NCI-H345 (cell line): ENCODE measurements at regions not wholly inside any gene's neighbourhood (a gene's known extent, or its start where the extent isn't known, plus 50 kb on each side); places are given as distances from the start of the nearest gene placed in this dataset.

Experiments
- DNase-seq: peaks from one replicate; lab custom pipeline; 2025; lab: John Stamatoyannopoulos, UW

DNA sequence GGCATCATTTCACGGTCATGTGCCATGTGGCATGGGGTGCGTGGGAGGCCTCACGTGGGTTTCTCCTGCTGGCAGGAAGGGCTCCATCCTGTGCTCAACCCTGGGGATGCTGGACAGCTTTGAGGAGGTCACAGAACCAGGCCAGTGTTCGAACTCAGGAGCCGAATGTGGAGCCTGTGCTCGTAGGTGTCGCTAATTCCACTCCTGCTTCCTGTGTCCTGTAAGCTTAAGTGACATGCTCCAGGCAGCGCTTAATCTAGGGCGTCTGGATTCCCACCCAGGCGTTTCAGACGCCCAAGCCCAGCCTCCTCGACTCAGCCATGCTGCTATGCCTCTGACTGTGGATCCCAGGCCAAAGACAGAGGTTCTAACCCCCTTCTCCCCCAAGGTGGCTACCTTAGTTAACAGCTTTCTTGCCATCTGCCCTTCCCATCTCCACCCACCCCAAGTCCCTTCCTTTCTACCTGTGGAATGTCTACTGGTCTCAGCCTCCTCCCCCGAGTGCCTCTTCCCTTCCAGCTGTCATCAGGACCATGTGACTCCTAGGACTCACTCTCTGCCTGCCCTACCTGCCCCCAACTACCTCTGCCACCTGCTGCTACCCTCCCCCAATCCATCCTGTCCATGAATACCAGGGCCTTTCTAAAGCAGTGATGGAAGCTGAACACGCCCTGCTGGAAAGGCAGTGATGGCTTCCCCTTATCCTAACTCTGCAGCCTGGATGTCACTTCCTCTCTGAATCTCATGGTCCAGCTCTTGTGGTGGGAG is 255.1 kb downstream of the CDH26 start:
- no peak for DNase-seq

DNA sequence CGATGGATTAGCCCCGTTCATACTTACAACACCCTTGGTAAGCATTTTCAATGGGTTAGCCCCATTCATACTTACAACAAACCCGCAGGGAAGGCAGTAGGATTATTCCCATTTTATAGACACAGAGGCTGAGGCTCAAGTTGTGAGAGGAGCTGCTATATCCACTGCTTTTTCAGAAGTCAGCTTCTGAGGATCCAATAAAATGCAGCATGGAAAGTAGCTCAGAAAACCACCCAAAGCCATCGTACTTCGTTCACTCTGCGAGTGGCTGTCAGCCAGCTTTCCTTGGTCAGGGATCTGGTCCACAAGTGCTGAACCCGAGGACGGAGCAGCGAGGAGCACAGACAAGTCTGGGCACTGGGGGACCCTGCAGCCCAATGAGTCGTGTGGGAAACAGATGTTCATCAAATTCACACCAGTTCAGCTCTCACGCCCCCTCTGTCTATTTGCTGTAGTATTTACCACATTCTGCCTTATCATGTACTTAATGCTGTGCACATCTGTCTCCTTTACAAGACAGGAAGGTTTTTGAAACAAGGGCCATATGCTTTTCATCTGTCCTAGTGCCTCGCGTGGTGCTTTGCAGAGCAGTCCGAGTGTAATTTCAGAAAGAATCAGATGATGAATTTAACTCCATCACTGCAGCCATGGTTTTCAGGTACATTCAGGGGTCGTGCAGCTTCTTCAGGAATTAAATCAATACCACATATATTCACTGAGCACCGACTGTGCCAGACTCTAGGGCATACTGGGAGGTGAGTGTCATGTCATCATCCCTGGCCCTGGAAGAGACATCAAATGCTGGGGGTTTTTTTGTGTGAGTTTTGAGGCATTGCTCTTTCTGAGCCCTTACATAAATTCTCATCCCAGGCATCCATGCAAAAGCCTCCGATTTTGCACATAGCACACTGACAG is 256.9 kb downstream of the CDH26 start:
- DNase-seq = no peak

DNA sequence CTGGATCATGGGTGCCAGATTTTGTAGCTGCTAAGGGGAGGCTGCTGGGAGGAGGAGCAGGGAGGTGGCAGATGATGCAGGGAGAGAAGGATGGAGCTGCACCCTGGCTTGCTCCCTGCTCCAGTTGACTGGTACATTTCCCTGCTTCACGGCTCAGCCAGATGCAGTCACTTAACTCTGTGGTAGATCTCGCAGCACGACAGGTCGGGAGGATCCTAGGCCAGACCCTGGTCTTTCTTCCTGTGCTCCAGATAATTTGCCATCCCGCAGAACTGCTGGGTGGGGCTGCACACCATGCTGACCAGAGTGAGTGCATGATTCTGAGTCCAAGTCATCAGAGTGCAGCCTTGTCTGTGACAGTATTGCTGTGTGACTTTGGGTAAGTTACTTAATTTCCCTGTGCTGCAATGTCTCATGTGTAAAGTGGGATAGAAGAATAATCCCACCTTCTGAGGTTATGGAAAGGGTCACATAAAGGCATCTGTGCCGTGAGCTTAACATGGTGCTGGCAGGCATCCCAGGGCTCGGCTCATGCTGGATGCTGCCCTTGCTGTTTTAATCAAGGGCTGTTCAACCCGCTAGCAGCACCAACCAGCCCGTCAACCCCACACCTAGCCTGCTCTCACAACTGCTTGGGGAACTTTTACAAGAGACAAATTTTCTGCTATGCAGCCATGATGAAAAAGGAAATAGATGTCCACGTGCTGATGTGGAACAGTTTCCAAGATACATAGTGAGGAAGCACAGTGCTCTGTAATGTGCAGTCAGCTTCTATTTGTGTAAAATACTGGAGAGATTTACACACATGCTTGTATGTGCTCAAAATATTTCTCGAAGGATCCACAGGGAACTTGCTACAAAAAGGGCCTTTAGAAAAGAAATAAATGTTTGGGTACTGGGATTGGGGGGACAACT is 257.9 kb downstream of the CDH26 start:
- no peak for DNase-seq

DNA sequence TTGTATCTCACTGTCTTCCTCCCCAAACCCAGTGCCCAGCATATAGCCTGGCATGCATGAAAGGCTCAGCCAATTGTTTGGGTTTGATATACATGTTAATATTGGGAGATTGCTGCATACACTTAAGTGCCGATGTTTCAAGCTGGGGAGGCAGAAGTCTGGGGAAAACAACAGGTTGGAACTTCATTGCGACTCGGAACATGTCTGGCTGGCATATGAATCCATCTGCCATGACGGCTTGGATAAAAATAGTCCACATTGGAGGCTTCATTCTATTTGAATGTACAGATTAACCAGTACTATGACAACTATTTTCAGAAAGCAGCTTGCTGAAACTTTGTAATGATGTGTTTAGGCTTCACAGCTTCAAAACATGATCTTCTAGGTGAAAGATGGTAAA is 261.0 kb downstream of the CDH26 start:
- no peak for DNase-seq

DNA sequence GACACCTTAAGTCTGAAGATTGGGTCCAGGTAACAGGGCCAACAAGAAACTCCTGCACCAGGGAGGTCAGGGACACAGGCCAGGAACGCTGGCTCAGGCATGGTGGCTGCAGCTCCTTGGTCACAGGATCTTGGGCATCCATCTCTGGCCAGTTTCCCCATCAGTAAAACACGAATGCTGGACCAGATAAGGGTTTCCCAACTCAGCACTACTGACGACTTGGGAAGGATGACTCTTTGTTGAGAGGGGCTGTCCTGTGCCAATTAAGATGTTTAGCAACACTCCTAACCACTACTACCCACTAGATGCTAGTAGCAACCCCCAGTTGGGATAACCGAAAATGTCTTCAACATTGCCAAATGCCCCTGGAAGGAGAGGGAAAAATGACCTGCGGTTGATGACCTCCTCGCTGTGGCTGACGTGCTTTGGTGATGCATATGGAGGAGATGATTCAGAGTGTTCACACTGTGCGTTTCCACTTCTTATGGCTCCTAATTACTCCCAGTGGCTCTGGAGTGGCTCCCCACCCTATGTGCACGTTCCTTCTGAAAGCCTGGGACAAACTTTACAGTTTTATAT is 261.9 kb downstream of the CDH26 start:
- DNase-seq = no peak

DNA sequence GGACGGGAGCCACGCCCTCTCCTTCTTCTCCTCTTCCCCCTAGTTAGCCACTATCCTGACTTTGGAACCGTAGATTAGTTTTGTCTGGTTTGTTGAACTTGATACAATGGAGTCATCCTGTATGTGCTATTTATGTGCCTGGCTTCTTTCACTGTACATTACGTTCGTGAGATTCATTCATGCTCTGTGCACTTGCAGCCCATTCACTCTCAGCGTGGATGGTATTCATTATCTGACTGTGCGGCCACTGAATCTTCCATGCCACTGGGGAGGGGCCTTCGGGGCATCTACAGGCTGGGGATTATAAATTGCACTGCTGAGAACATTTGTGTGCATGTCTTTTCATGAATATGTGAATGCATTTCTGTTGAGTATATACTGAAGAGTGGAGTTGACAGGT is 262.5 kb downstream of the CDH26 start:
- no peak for DNase-seq

DNA sequence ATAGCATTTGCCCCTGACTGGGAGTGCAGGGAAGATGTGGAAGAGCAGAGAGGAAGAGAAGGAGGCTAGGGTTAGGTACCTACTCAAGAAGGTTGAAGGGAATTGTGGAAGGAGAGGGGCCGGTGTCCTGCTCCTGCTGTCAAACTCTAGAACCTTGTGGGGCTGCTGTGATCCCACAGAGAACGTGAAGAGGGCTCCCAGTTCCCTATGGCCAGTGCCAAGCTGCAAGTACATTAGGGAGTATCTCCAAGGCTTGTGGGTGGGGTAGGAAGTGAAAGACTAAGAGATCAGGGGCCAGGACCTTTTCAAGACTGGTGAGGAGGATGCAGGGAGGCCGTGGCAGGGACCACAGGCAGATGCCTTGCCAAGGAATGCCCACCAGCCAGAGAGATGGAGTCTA is 263.4 kb downstream of the CDH26 start:
- no peak for DNase-seq

DNA sequence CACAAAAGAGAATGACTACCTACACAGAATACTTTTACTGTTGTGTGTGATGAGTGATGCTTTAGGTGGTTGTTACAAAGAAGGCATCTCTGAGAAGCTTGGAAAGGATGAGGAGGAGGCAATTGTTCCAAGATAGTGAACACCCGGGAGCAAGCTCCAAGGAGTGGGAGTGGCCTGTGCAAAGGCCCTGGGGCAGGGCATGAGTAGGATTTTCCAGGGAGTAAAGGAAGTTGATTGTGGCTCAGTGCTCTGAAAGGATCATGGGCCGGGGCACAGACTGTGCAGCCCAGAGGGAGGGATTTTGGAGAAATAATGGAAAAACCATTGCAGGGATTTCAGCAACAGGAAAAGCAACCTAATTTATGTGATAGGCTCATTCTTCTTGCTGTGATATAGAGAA is 264.3 kb downstream of the CDH26 start:
- DNase-seq = no peak

DNA sequence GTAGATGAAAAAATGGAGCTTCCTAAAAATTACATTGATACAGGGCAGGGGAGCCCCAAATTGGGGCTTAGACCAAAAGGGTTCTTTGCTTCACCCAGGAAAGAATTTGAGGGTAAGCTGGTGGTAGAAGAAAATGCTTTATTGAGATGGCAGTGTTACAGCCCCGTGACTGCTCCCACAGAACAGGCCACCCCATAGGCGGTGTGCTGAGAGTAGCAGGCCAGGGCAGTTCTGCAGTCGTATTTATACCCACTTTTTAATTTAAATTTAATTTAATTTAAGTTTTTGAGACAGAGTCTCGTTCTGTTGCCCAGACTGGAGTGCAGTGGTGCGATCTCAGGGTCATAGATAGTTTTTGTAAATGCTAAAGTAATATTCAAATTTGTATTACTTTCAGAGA is 265.0 kb downstream of the CDH26 start:
- DNase-seq = no peak

DNA sequence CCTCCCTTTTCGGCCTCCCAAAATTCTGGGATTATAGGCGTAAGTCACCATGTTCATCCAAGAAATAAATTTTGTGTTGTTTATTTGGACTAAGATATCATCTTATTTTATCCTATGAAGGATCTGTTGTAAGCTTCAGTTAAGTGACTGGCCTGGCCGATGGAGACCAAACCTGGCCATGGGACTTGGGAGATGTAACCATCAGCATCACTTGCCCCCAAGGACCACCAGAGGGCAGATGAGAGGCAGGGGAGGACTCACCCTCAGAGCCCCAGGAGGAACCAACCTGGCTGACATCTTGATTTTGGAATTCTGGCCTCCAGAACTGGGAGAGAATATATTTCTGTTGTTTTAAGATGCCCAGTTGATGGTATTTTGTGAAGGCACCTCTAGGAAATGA is 266.7 kb downstream of the CDH26 start:
- no peak for DNase-seq

DNA sequence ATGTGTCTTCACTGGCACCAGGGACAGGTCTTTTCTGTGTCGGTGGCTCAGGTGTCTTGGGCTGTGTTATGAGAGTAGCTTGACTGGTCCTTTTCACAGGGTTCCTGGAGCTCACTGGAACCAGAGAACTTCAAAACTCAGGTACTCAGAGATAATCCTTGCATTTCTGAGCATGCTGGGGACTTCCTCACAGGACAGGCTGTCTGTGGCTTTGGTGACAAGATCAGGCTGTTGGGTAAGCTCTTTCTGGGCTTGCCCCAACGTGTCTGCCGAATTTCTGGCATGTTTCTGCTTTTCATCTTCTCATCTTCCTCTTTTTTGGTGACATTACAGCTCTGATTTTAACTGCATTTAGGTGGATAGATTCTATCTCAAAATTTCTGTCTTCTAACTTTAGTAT is 270.0 kb downstream of the CDH26 start:
- DNase-seq = no peak

DNA sequence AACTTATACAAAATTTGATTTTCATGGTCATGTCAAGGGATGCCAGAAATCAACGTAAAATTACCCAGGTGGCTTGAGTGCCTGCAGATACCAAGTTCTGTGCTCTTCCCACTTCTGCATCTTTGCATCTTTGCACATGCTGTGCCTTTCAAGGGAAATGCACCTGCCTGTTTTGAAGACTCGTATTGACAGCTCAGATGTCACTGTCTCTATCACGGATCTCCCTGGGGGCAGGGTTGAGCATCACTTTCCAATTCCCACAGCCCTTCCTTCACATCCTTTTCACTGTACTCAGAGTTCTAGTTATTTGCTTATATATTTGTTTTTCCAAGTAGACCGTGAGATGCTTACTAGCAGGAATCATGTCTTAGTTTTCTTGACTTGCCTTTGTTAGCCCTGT is 274.2 kb downstream of the CDH26 start:
- DNase-seq = no peak

DNA sequence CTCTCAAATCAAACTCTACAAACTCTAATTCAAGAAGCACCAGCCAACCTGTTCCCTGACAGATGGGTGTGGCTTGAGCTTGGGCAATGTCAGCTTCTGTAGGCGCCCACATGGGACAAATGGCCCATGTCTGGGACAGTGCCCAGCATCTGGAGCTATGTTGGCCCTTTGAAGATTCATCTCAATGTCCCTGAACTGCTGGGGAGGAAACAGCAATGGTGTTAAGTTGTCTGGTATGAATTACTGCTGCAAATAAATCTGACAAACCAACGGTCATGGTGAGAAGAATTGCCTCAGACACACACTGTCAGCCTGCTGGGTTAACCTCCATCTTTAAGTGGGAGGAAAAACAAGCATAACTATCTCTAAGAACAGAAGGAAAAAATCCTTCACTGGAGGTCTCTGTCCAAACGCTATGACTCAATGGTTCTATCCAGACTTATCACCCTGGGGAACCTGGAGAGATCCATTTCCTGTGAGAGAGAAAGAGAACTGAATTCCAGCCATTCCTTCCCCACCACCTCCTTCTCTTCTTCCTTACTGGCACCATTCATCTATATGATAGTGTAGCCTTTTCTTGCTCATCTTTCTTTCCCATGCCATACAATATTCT is 274.9 kb downstream of the CDH26 start:
- DNase-seq = no peak

DNA sequence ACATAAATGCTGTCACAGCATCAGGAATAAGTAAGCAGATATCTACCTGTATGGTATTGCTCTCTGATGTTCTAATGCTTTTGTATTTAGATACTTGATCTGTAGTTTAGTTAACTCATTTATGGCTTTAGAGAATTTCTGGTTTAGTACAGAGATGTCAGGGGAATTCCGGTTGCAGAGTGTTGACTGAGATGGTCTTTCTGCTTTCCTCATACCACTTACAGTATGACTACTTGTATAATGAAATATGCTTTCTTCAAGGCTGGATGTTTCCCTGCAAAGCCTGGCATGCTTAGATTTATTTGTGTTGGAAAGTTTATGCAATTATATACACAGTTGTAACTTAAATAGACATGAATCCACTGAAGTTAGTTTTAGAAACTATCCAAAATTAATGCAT is 278.4 kb downstream of the CDH26 start:
- no peak for DNase-seq

DNA sequence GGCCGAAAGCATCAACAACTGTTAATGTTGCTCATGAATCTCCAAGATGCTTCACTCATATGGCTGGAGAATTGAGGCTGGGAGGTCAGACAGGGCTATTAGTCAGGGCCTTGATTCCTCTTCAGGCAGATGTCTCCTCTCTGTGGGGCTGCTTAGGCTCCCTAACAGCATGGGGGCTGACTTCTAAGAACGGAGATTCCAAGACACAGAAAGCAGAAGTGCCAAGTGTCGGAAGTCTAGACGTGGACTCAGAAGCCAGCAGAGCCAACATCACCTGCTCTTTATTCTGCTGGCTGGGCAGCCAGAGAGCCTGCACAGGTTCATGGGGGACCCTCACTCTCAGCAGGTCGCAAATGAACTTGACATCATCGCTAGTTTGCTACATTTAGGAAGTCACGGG is 279.8 kb downstream of the CDH26 start:
- no peak for DNase-seq

DNA sequence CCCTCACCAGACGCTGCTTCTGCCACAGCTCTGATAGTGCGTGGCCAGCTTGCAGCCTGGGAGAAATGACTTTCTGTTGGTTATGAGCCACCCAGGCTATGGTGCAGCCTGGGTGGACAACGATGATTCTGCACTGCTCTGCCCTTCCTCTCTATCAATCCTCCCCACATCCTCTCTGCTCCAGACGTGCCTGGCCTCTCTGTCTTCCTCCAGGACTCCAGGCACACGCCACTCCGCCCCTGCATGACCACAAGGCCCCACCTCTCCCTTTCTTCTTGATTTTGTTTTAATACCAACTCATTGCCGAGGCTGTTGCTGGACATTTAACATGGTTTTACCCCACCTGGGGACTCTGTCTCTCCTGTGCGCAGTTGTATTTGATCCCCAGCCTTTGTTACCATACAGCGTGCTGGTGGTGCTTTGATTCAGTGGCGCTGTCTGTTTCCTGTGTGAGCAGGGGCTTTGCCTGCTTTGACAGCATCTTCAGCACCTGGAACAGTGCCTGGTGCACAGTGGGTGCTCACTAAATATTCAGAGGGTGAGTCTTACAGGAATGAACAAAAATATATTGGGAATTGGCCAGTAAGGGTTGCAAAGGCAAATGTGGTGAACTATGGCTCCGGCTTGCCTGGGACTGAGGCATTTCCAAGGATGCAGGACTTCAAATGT is 280.9 kb downstream of the CDH26 start:
- DNase-seq = no peak

DNA sequence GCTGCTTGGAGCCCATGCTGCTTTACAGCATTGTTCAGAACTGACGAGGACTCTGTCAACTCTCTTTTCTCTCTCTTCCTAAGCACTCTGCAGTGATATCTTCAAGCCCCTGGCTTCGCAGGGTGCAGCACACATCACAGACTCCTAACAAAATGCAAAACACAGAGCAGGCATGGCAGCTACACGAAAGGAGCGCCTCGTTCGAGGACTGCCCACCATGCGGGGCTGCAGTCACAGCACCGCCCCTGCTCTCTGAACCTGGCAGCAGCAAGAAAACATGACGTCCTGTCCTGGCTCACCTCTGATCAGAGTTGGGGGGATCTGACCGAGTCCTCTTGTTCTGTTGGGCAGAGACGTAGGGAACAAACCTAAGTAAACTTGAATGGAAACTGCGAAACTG is 281.7 kb downstream of the CDH26 start:
- DNase-seq = no peak

DNA sequence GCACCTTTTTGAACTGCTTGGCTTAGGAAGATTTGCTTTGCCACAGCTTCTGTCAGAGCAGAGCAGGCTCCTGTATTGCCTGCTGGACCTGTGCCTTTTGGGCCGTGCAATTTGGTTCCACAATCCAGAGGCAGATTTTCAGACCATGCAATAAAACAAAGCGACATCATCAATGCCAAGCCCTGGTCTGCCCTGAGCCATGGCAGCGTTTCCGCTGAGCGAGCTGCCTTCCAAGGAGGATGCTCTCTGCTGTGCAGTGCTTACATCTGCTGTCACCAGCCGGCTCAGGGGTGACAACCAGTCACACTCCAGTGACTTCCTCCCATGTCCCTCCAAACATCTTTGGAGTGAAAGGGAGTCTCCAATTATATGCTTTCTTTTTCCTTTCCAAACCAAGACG is 282.2 kb downstream of the CDH26 start:
- no peak for DNase-seq

DNA sequence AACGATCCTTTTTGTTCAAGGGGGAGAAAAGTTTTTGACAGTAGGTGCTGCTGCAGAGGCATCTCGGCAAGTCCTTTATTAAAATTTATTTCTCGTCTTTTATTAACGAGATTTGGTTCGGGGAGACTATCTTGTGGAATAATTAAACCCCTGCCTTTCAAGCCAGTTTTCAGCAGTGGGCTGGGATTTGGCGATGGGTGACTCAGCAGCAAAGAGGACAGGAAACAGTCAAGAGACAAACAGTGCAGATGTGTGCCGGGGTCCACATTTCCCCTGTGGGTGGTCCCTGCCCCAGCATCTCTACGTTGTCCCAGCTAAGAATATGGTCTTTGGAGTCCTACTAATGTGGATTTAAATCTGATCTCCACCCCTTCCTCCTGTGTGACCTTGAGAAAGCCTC is 282.8 kb downstream of the CDH26 start:
- no peak for DNase-seq

DNA sequence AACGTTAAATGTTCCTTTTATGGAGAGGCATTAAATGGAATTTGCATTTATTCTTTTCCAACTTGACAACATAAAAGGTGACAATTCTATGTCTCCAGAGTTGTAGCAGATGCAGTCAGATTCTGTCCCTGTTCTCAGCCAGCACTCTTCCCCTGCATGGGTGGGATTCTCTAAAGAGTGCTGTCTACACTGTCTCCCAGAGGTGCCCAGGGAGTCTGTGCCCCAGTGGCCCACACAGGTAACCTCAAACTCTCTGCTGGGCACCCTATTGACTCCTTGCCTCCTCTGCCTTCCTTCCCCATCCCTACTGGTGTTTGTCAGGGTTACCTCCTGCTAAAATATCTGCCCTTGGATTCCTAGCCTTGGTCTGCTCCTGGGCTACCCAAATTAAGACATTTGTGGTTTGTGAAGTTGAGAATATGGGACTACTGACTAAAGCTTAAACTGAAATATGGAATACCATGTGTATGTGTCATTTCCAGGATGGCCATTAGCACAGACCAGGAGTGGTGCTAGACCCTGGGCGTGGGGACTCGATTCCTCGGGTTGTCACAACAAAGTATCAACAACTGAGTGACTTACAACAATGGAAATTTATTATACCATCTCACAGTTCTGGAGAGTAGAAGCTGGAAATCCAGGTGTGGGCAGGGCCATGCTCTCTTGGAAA is 284.7 kb downstream of the CDH26 start:
- DNase-seq = no peak
